Gastroesophageal sphincter (tissue), 4 donors: ENCODE measurements at regions not wholly inside any gene's neighbourhood (a gene's known extent, or its start where the extent isn't known, plus 50 kb on each side); places are given as distances from the start of the nearest gene placed in this dataset.

Experiments used
- ATAC-seq: fragments of 150-250 bp; one replicate; pipeline ENCODE4 v1.9.1; 2016; ENCODE audit warnings: mild to moderate bottlenecking, moderate library complexity
- H3K27ac ChIP-seq, 4 donors: fragments of 200-600 bp; sonication (generic) in 3 of 4; 1 replicate in 3 of 4; 2 replicates in 1 of 4; pipeline ENCODE4 v1.5.1; 2016 to 2019
- H3K27me3 ChIP-seq: fragments of 200-600 bp; sonication (generic); one replicate; pipeline ENCODE4 v1.5.1; 2019
- H3K36me3 ChIP-seq, 2 donors: fragments of 200-600 bp; sonication (generic); one replicate each; pipeline ENCODE4 v1.5.1; 2019; ENCODE audit warnings: control low read depth in 1 of 2
- H3K4me1 ChIP-seq, 3 donors: fragments of 200-600 bp; sonication (generic); 1 replicate in 2 of 3; 2 replicates in 1 of 3; pipeline ENCODE4 v1.5.1; 2016 to 2019; ENCODE audit warnings: control low read depth in 2 of 3
- H3K4me3 ChIP-seq, 2 donors: fragments of 200-600 bp; sonication (generic); one replicate each; pipeline ENCODE4 v1.5.1; 2019; ENCODE audit warnings: mild to moderate bottlenecking in 1 of 2, moderate library complexity in 1 of 2
- H3K9me3 ChIP-seq, 3 donors: fragments of 200-600 bp; sonication (generic); one replicate each; pipeline ENCODE4 v1.5.1; 2017 to 2019; ENCODE audit warnings: control low read depth in 2 of 3
- CTCF ChIP-seq, 4 experiments: fragments of 200-600 bp in 2 of 4; fragments of 450-650 bp in 2 of 4; sonication (generic) in 1 of 4; IDR thresholded peaks; one replicate each; pipeline ENCODE4 v1.5.1; 2017 to 2019; ENCODE audit warnings: antibody characterized with exemption in 4 of 4, mild to moderate bottlenecking in 2 of 4, moderate library complexity in 2 of 4
- EP300 ChIP-seq: sonication (generic); formaldehyde crosslinking; IDR thresholded peaks from one replicate; pipeline ENCODE4 v1.6.1; 2017; ENCODE audit warnings: antibody characterized with exemption, mild to moderate bottlenecking
- POLR2A ChIP-seq, 2 donors: fragments of 450-650 bp; IDR thresholded peaks; one replicate each; pipeline ENCODE4 v1.6.1; 2017; ENCODE audit warnings: antibody characterized with exemption in 2 of 2, mild to moderate bottlenecking in 2 of 2, moderate library complexity in 1 of 2
- POLR2AphosphoS5 ChIP-seq: sonication (generic); formaldehyde crosslinking; IDR thresholded peaks from one replicate; pipeline ENCODE4 v1.6.1; 2017; ENCODE audit warnings: antibody characterized with exemption
- WGBS, 2 donors: methylation state at CpG; one replicate each; pipeline ENCODE4 v1.1.5; 2018; ENCODE audit warnings: low coverage in 1 of 2; 5-methylcytosine and 5-hydroxymethylcytosine counted together

- H3K27me3 ChIP-seq = no peaks in the 10 kb centered on the region
- no peak for ATAC-seq
- H3K4me1 ChIP-seq = no peaks in the 10 kb centered on the region
- no peaks in the 10 kb centered on the region for H3K36me3 ChIP-seq
- TF ChIP-seq POLR2A (IDR thresholded peaks at IDR 0.05) = no peak
- TF ChIP-seq CTCF (IDR thresholded peaks at IDR 0.05) = no peak
- TF ChIP-seq EP300 = no peak
- no peak for TF ChIP-seq POLR2AphosphoS5
- H3K4me3 ChIP-seq = no peak overlapping the region
- H3K27ac ChIP-seq = no peak overlapping the region
- H3K9me3 ChIP-seq = no peaks in the 10 kb centered on the region
- 20 to 52% methylated on average over 1 of the region's 1 CpG for WGBS, 2 donors
Observed at GRCh38 chr2:82823892-82824291, 1635.2 kb downstream of the SUCLG1 start.

GRCh38 chr2:82819951-82820350, 1639.1 kb downstream of the SUCLG1 start:
- WGBS, 2 donors = 93 to 96% methylated on average over 9 to 10 of the region's 10 CpGs
- no peaks in the 10 kb centered on the region for H3K4me1 ChIP-seq
- no peak overlapping the region for H3K4me3 ChIP-seq
- no peak for TF ChIP-seq EP300
- no peak for TF ChIP-seq POLR2A (IDR thresholded peaks at IDR 0.05)
- TF ChIP-seq POLR2AphosphoS5 = no peak
- no peak for TF ChIP-seq CTCF (IDR thresholded peaks at IDR 0.05)
- no peaks in the 10 kb centered on the region for H3K36me3 ChIP-seq
- no peaks in the 10 kb centered on the region for H3K27me3 ChIP-seq
- no peak overlapping the region for H3K27ac ChIP-seq
- ATAC-seq = no peak
- no peaks in the 10 kb centered on the region for H3K9me3 ChIP-seq

GRCh38 chr2:82814146-82814545, 1644.9 kb downstream of the SUCLG1 start:
- no peak for TF ChIP-seq POLR2A (IDR thresholded peaks at IDR 0.05)
- no peak for TF ChIP-seq CTCF (IDR thresholded peaks at IDR 0.05)
- no peak for TF ChIP-seq POLR2AphosphoS5
- no peak for TF ChIP-seq EP300
- WGBS, 2 donors = 83 to 89% methylated on average over 1 of the region's 1 CpG

GRCh38 chr2:82811946-82812345, 1647.1 kb downstream of the SUCLG1 start:
- no peaks in the 10 kb centered on the region for H3K36me3 ChIP-seq
- peaks cover 0 to 3% (median 0%) of the 10 kb centered on the region in 3 donors for H3K9me3 ChIP-seq
- WGBS, 2 donors = 58 to 80% methylated on average over 1 of the region's 1 CpG
- no peak for ATAC-seq
- no peak for TF ChIP-seq CTCF (IDR thresholded peaks at IDR 0.05)
- TF ChIP-seq POLR2A (IDR thresholded peaks at IDR 0.05) = no peak
- TF ChIP-seq POLR2AphosphoS5 = no peak
- TF ChIP-seq EP300 = no peak
- no peaks in the 10 kb centered on the region for H3K27me3 ChIP-seq
- H3K4me1 ChIP-seq = no peaks in the 10 kb centered on the region
- H3K4me3 ChIP-seq = no peak overlapping the region
- no peak overlapping the region for H3K27ac ChIP-seq

More at GRCh38 chr2:82814146-82814545, 1644.9 kb downstream of the SUCLG1 start:
- no peak for ATAC-seq
- Histone ChIP-seq H3K36me3 (no peaks in the 10 kb centered on the region), H3K27me3 (no peaks in the 10 kb centered on the region), H3K9me3 (no peaks in the 10 kb centered on the region), H3K4me1 (no peaks in the 10 kb centered on the region), H3K4me3 (no peak overlapping the region), H3K27ac (no peak overlapping the region)

- Histone ChIP-seq H3K4me1 (no peaks in the 10 kb centered on the region), H3K4me3 (no peak overlapping the region), H3K9me3 (peaks cover 0 to 46% (median 0%) of the 10 kb centered on the region in 3 donors), H3K36me3 (no peaks in the 10 kb centered on the region), H3K27me3 (no peaks in the 10 kb centered on the region), H3K27ac (no peak overlapping the region)
- TF ChIP-seq EP300 (no peak), POLR2AphosphoS5 (no peak), CTCF (IDR thresholded peaks at IDR 0.05) (no peak), POLR2A (IDR thresholded peaks at IDR 0.05) (no peak)
- WGBS, 2 donors = no CpG with 5 or more reads among the region's 2 CpGs
- ATAC-seq = no peak
Observed at GRCh38 chr2:82803307-82803706, 1655.8 kb downstream of the SUCLG1 start.
